ENCODE measurements at regions not wholly inside any gene's neighbourhood (a gene's known extent, or its start where the extent isn't known, plus 50 kb on each side); places are given as distances from the start of the nearest gene placed in this dataset.

DNA sequence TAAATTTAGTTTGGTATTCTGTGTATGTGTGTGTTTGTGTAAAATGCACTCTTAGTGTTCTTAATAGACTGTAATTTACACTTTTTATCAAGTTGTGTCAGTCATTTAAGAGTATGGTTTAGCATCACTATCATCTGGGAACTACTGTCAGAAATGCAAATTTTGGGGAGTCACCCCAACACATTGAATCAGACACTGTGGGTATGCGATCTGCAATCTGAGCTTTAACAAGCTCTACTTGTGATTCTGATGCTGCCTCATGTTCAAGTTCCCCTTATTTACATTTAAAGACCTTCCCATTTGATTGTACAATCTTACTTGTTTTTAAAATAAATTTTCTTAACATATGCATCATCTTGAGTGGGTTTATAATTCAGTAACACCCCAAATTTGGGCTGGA is 218.1 kb upstream of the FOXP2 start:
- Histone ChIP-seq H3K4me1 (ENCODE audit: control insufficient read depth, extremely low read depth, insufficient read depth, low read length) (no peaks in the 10 kb centered on the region), H3K4me2 (ENCODE audit: extremely low read depth, insufficient read depth, low read length) (no peak overlapping the region), H4K20me1 (ENCODE audit: control insufficient read depth, extremely low read depth, insufficient read depth, low read length) (no peaks in the 10 kb centered on the region), H2AFZ (ENCODE audit: low read length) (no peak overlapping the region), H3K9me3 (ENCODE audit: control insufficient read depth, insufficient read depth, low read depth, low read length) (no peaks in the 10 kb centered on the region), H3K27ac (ENCODE audit: insufficient read depth, low read length) (no peak overlapping the region), H3K36me3 (ENCODE audit: control insufficient read depth, insufficient read depth, low read length) (no peaks in the 10 kb centered on the region), H3K27me3 (ENCODE audit: control insufficient read depth, insufficient read depth, low read length) (no peaks in the 10 kb centered on the region), H3K79me2 (ENCODE audit: control insufficient read depth, insufficient read depth, low read length) (no peaks in the 10 kb centered on the region), H3K9ac (ENCODE audit: insufficient read depth, low read length) (no peak overlapping the region), H3K4me3 (replicated peaks in 1 of 4; ENCODE audit: control extremely low read depth in 1 of 4, insufficient read depth in 1 of 4, low read depth in 3 of 4, low read length in 4 of 4) (no peak overlapping the region)
- TF ChIP-seq, protein P1, sequence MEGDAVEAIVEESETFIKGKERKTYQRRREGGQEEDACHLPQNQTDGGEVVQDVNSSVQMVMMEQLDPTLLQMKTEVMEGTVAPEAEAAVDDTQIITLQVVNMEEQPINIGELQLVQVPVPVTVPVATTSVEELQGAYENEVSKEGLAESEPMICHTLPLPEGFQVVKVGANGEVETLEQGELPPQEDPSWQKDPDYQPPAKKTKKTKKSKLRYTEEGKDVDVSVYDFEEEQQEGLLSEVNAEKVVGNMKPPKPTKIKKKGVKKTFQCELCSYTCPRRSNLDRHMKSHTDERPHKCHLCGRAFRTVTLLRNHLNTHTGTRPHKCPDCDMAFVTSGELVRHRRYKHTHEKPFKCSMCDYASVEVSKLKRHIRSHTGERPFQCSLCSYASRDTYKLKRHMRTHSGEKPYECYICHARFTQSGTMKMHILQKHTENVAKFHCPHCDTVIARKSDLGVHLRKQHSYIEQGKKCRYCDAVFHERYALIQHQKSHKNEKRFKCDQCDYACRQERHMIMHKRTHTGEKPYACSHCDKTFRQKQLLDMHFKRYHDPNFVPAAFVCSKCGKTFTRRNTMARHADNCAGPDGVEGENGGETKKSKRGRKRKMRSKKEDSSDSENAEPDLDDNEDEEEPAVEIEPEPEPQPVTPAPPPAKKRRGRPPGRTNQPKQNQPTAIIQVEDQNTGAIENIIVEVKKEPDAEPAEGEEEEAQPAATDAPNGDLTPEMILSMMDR (conservative IDR thresholded peaks at IDR 0.05 in 1 of 2, IDR thresholded peaks at IDR 0.05 in 1 of 2; ENCODE audit: low read depth in 1 of 2, low read length in 2 of 2), result no peak
- TF ChIP-seq EZH2 (IDR thresholded peaks at IDR 0.05; ENCODE audit: low read length, missing control alignments), result no peak
- DNase-seq (ENCODE audit: low read depth in 2 of 2), result no peak

DNA sequence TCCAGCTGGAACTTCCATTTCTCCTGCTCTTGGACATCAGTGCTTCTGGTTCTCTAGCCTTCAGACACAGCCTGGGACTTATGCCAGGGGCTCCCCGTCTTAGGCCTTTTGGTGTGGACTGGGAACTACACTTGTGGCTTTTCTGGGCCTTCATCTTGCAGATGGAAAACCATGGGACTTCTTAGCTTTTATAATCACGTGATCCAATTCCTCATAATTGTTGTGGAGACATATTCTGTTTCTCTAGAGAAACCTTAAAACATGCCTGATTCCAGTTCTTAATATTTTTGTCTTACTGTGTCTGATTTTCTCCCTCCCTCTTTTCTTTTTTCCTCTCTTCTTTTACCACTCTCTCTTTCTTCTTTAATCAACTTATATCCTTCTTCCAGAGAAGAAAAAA is 224.2 kb upstream of the FOXP2 start:
- Histone ChIP-seq H3K36me3 (ENCODE audit: control insufficient read depth, insufficient read depth, low read length) (no peaks in the 10 kb centered on the region), H4K20me1 (ENCODE audit: control insufficient read depth, extremely low read depth, insufficient read depth, low read length) (no peaks in the 10 kb centered on the region), H3K27ac (ENCODE audit: insufficient read depth, low read length) (no peak overlapping the region), H3K27me3 (ENCODE audit: control insufficient read depth, insufficient read depth, low read length) (no peaks in the 10 kb centered on the region), H3K9me3 (ENCODE audit: control insufficient read depth, insufficient read depth, low read depth, low read length) (no peaks in the 10 kb centered on the region), H3K4me2 (ENCODE audit: extremely low read depth, insufficient read depth, low read length) (no peak overlapping the region), H2AFZ (ENCODE audit: low read length) (no peak overlapping the region), H3K9ac (ENCODE audit: insufficient read depth, low read length) (no peak overlapping the region), H3K4me3 (replicated peaks in 1 of 4; ENCODE audit: control extremely low read depth in 1 of 4, insufficient read depth in 1 of 4, low read depth in 3 of 4, low read length in 4 of 4) (no peak overlapping the region), H3K79me2 (ENCODE audit: control insufficient read depth, insufficient read depth, low read length) (no peaks in the 10 kb centered on the region), H3K4me1 (ENCODE audit: control insufficient read depth, extremely low read depth, insufficient read depth, low read length) (no peaks in the 10 kb centered on the region)
- no peak for DNase-seq (ENCODE audit: low read depth in 2 of 2)
- no peak for TF ChIP-seq EZH2 (IDR thresholded peaks at IDR 0.05; ENCODE audit: low read length, missing control alignments)
- TF ChIP-seq, protein P1 (conservative IDR thresholded peaks at IDR 0.05 in 1 of 2, IDR thresholded peaks at IDR 0.05 in 1 of 2; ENCODE audit: low read depth in 1 of 2, low read length in 2 of 2), result no peak

DNA sequence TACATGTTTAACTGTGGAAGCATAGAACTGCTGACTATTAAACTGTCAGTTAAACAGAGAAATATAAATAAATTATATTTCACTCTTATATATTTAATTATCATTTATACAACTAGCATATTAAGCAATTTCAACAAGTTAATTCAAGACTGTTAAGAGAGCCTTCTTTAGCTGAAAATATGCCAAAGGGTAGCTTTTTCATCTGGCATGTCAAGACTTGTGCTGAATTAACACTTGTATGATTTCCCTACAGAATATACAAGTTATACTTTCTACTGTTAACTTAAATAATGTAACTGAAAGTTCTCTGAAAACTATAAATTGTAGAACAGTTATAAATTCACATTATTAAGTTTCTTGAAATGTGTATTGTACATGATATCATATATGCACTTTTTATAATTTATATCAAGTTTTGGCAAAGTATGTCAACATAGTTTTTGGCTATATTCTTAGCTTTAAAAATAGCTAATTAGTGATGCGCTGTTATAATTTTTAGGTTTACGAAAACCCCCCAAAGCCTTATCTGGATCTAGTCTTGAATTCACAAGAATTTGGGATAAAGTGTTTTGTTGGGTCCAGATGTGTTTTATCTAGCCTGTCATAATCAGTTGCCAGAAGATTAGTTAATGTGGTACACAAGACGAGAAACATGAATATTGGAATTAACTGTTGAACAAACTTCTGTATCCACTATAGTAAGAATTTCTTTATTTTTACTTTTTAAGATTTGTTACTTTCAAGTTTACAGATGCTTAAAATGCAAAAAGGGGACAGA is 231.1 kb upstream of the FOXP2 start:
- Histone ChIP-seq H3K4me1 (ENCODE audit: control insufficient read depth, extremely low read depth, insufficient read depth, low read length) (no peaks in the 10 kb centered on the region), H3K9me3 (ENCODE audit: control insufficient read depth, insufficient read depth, low read depth, low read length) (no peaks in the 10 kb centered on the region), H3K27me3 (ENCODE audit: control insufficient read depth, insufficient read depth, low read length) (no peaks in the 10 kb centered on the region), H2AFZ (ENCODE audit: low read length) (no peak overlapping the region), H3K36me3 (ENCODE audit: control insufficient read depth, insufficient read depth, low read length) (no peaks in the 10 kb centered on the region), H3K27ac (ENCODE audit: insufficient read depth, low read length) (no peak overlapping the region), H3K4me2 (ENCODE audit: extremely low read depth, insufficient read depth, low read length) (no peak overlapping the region), H3K79me2 (ENCODE audit: control insufficient read depth, insufficient read depth, low read length) (no peaks in the 10 kb centered on the region), H3K9ac (ENCODE audit: insufficient read depth, low read length) (no peak overlapping the region), H3K4me3 (replicated peaks in 1 of 4; ENCODE audit: control extremely low read depth in 1 of 4, insufficient read depth in 1 of 4, low read depth in 3 of 4, low read length in 4 of 4) (no peak overlapping the region), H4K20me1 (ENCODE audit: control insufficient read depth, extremely low read depth, insufficient read depth, low read length) (no peaks in the 10 kb centered on the region)
- TF ChIP-seq, protein P1 (conservative IDR thresholded peaks at IDR 0.05 in 1 of 2, IDR thresholded peaks at IDR 0.05 in 1 of 2; ENCODE audit: low read depth in 1 of 2, low read length in 2 of 2), result no peak
- no peak for TF ChIP-seq EZH2 (IDR thresholded peaks at IDR 0.05; ENCODE audit: low read length, missing control alignments)
- peak in 1 of 2 donors; percentile 8 for DNase-seq (ENCODE audit: low read depth in 2 of 2)
